DOHH2 (cell line): ENCODE measurements at regions not wholly inside any gene's neighbourhood (a gene's known extent, or its start where the extent isn't known, plus 50 kb on each side); places are given as distances from the start of the nearest gene placed in this dataset.

Experiments used
- H3F3A ChIP-seq: fragments of 200-600 bp; sonication (generic), shearing (Covaris generic); 2 replicates; pipeline ENCODE4 v1.6.0; 2016; ENCODE audit warnings: antibody characterized with exemption, mild to moderate bottlenecking; ENCODE audit not compliant: control insufficient read depth, insufficient read depth
- H3K27ac ChIP-seq: fragments of 200-600 bp; sonication (generic); 2 replicates; pipeline ENCODE4 v1.5.1; 2014; ENCODE audit warnings: low read depth, mild to moderate bottlenecking, low read length, moderate library complexity
- H3K27me3 ChIP-seq: fragments of 200-600 bp; sonication (generic); 2 replicates; pipeline ENCODE4 v1.6.1; 2014; ENCODE audit warnings: mild to moderate bottlenecking, low read length, mixed read lengths; ENCODE audit not compliant: control insufficient read depth
- H3K36me3 ChIP-seq: fragments of 200-600 bp; sonication (generic); 2 replicates; pipeline ENCODE4 v1.6.1; 2014; ENCODE audit warnings: mild to moderate bottlenecking, low read length, moderate library complexity, mixed read lengths; ENCODE audit not compliant: control insufficient read depth
- H3K4me1 ChIP-seq: fragments of 200-600 bp; sonication (generic); 2 replicates; pipeline ENCODE4 v1.6.1; 2014; ENCODE audit warnings: mild to moderate bottlenecking, low read length, mixed read lengths; ENCODE audit not compliant: control insufficient read depth
- H3K4me2 ChIP-seq: fragments of 200-600 bp; sonication (generic); 2 replicates; pipeline ENCODE4 v1.6.0; 2014; ENCODE audit warnings: mild to moderate bottlenecking, low read length, moderate library complexity
- H3K4me3 ChIP-seq: fragments of 200-600 bp; sonication (generic); 2 replicates; pipeline ENCODE4 v1.5.1; 2014; ENCODE audit warnings: mild to moderate bottlenecking, low read length, mixed read lengths
- H3K79me2 ChIP-seq: fragments of 200-600 bp; sonication (generic); 2 replicates; pipeline ENCODE4 v1.6.1; 2014; ENCODE audit warnings: mild to moderate bottlenecking, low read length, mixed read lengths; ENCODE audit not compliant: control insufficient read depth
- H3K9me2 ChIP-seq: fragments of 200-600 bp; sonication (generic); replicated peaks from 2 replicates; pipeline ENCODE4 v1.6.1; 2014; ENCODE audit warnings: mild to moderate bottlenecking, low read length, mixed read lengths; ENCODE audit not compliant: control insufficient read depth
- H3K9me3 ChIP-seq: fragments of 200-600 bp; sonication (generic); 2 replicates; pipeline ENCODE4 v1.6.1; 2014; ENCODE audit warnings: antibody characterized with exemption, low read length, mixed read lengths; ENCODE audit not compliant: control insufficient read depth, insufficient read depth
- H4K20me1 ChIP-seq: fragments of 200-600 bp; sonication (generic); 2 replicates; pipeline ENCODE4 v1.6.0; 2014; ENCODE audit warnings: low read depth, mild to moderate bottlenecking, antibody characterized with exemption, low read length, moderate library complexity; ENCODE audit not compliant: control insufficient read depth, insufficient read depth
- EZH2phosphoT487 ChIP-seq: fragments of 200-600 bp; sonication (generic); IDR thresholded peaks from 2 replicates; pipeline ENCODE4 v1.6.1; 2017; ENCODE audit warnings: borderline replicate concordance, mild to moderate bottlenecking, antibody characterized with exemption, low read length, moderate library complexity, mixed read lengths
- TF ChIP-seq, protein P1 (sequence below): fragments of 200-600 bp; sonication (generic); IDR thresholded peaks from one replicate; pipeline ENCODE4 v1.5.1; 2014; ENCODE audit warnings: antibody characterized with exemption, mild to moderate bottlenecking, low read depth, low read length; ENCODE audit not compliant: poor library complexity, severe bottlenecking

DNA sequence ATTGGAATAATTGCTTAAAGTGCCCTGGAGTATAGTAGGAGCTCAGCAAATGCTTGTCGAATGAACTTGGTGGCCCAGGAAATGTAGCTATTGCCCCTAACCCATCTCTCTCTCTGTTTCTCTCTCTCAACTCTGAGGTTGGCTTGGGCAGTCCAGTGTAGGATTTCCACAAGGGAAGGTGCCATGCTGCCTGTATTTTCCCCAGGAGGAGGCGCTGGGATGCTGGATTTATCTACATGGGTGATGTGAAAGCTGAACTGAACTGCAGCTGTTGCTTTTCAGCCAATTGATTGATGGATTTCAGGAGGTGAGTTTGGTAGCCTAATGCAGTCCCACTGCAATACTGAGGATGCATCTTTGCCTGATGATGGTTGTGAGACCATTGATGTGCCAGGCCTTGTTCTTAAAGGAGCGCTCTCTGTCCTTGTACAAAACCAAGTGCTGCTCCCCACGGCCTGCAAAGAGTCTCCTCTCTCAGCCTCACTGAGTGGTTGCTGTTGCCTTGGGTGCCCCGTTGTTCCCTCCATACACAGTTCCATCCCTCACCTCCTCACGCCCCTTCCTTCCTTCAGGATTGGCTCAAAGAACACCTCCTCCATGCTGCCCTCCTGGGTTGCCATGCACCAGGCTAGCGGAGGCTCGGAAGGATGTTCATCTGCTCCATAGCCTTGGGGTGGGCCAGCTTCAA, 200.6 kb downstream of the GLRX3 start:
- TF ChIP-seq, protein P1, sequence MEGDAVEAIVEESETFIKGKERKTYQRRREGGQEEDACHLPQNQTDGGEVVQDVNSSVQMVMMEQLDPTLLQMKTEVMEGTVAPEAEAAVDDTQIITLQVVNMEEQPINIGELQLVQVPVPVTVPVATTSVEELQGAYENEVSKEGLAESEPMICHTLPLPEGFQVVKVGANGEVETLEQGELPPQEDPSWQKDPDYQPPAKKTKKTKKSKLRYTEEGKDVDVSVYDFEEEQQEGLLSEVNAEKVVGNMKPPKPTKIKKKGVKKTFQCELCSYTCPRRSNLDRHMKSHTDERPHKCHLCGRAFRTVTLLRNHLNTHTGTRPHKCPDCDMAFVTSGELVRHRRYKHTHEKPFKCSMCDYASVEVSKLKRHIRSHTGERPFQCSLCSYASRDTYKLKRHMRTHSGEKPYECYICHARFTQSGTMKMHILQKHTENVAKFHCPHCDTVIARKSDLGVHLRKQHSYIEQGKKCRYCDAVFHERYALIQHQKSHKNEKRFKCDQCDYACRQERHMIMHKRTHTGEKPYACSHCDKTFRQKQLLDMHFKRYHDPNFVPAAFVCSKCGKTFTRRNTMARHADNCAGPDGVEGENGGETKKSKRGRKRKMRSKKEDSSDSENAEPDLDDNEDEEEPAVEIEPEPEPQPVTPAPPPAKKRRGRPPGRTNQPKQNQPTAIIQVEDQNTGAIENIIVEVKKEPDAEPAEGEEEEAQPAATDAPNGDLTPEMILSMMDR: no peak
- no peak for TF ChIP-seq EZH2phosphoT487
- H3K4me1 ChIP-seq: no peaks in the 10 kb centered on the region
- no peaks in the 10 kb centered on the region for H3K9me3 ChIP-seq

GRCh38 chr10:130337305-130337640, 201.1 kb downstream of the GLRX3 start:
- H3K9me3 ChIP-seq: no peaks in the 10 kb centered on the region
- H3K9me2 ChIP-seq: no peaks in the 10 kb centered on the region
- H3K4me3 ChIP-seq: no peak overlapping the region
- TF ChIP-seq, protein P1: no peak
- no peaks in the 10 kb centered on the region for H3K36me3 ChIP-seq
- H3F3A ChIP-seq: no peaks in the 10 kb centered on the region
- no peaks in the 10 kb centered on the region for H3K27me3 ChIP-seq
- H3K4me2 ChIP-seq: no peak overlapping the region
- no peaks in the 10 kb centered on the region for H4K20me1 ChIP-seq
- H3K4me1 ChIP-seq: no peaks in the 10 kb centered on the region
- H3K79me2 ChIP-seq: no peaks in the 10 kb centered on the region
- no peak overlapping the region for H3K27ac ChIP-seq

More for the DNA sequence above, 200.6 kb downstream of the GLRX3 start:
- Histone ChIP-seq H3F3A (no peaks in the 10 kb centered on the region), H3K27ac (no peak overlapping the region), H3K4me3 (no peak overlapping the region), H3K4me2 (no peak overlapping the region), H3K9me2 (no peaks in the 10 kb centered on the region), H3K36me3 (no peaks in the 10 kb centered on the region), H4K20me1 (no peaks in the 10 kb centered on the region), H3K27me3 (no peaks in the 10 kb centered on the region), H3K79me2 (no peaks in the 10 kb centered on the region)

DNA sequence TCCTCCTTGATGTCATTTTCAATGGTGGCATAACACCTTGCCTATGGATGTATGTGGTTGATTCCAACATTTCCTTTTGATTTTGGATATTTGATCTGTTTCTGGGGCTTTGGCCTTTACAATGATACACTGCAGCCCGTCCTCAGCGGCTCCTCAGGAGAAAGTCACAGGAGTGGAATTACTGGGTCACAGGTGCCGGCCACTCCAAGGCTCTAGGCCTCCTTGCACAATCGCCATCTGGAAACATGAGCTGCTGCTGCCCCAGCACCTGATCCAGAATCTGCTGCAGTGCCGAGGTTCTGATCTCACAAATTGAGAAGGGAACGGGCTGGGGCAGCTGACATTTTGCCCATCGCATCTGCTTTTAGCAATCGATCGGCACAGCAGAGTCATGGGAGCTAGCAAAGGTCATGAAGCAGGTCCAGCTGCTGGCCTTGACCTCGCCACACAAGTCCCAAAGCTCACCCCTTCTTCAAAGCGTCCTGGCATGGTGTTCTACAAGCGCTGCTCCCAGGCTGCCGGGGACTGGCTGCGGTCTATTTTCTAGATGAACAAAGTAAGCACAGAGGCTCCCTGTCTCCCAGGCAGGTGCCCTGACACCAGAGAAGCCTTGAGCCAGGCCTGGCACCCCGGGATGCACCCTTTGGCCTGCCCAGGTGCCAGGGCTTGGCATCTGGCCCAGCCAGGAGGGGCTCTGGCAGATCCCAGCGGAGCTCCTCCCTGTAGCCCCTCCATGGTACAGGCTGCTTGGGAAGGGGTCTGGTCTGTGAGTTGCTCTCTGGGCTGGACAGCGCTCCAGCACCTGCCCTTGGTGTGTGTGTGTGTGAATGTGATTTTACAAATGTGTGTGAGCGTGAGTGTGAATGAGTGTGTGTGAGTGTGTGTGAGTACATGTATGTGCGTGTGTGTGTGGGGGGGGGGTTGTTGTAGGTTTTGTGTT, 201.8 kb downstream of the GLRX3 start:
- no peaks in the 10 kb centered on the region for H4K20me1 ChIP-seq
- H3K27me3 ChIP-seq: no peaks in the 10 kb centered on the region
- no peaks in the 10 kb centered on the region for H3K9me3 ChIP-seq

More for the DNA sequence above, 201.8 kb downstream of the GLRX3 start:
- no peak overlapping the region for H3K4me3 ChIP-seq
- H3K4me1 ChIP-seq: no peaks in the 10 kb centered on the region
- TF ChIP-seq, protein P1: no peak
- no peak for TF ChIP-seq EZH2phosphoT487
- no peaks in the 10 kb centered on the region for H3K36me3 ChIP-seq
- no peaks in the 10 kb centered on the region for H3K9me2 ChIP-seq
- H3K27ac ChIP-seq: no peak overlapping the region
- no peak overlapping the region for H3K4me2 ChIP-seq
- H3F3A ChIP-seq: no peaks in the 10 kb centered on the region
- H3K79me2 ChIP-seq: no peaks in the 10 kb centered on the region
